A549 (cell line): ENCODE measurements at regions not wholly inside any gene's neighbourhood (a gene's known extent, or its start where the extent isn't known, plus 50 kb on each side); places are given as distances from the start of the nearest gene placed in this dataset.

Experiments
- ATAC-seq, 2 experiments: fragments of 200-7000 bp in 1 of 2; fragments of >200 bp in 1 of 2; cut with Nextera tagmentation in 1 of 2; cut with Tn5 transposase in 1 of 2; 3 replicates each; pipeline versions ENCODE4 v1.8.0 to v1.9.1; 2018 to 2020; ENCODE audit warnings: mild to moderate bottlenecking in 1 of 2, moderate library complexity in 1 of 2
- CTCF ChIA-PET: fragments of 300-600 bp; sonication (Branson Sonifier 250); formaldehyde crosslinking; extraction: SDS; loops from one replicate; lab custom pipeline; 2021; ENCODE audit warnings: antibody characterized with exemption, inconsistent platforms; lab: Yijun Ruan, JAX
- POLR2A ChIA-PET: fragments of 350-600 bp; formaldehyde crosslinking; extraction: SDS; loops from one replicate; lab custom pipeline; 2021; ENCODE audit warnings: antibody characterized with exemption, inconsistent platforms; lab: Yijun Ruan, JAX
- DNase-seq, 2 experiments: peaks; one replicate each; pipeline versions ENCODE4 v3.0.0 to v3.0.0-alpha.2; 2011 to 2016; ENCODE audit warnings: low read depth in 1 of 2, low spot score in 1 of 2
- FAIRE-seq: peaks from 2 replicates; lab custom pipeline; 2011; peaks lifted over from hg19 to GRCh38; lab: Jason Lieb, UNC
- H3K27ac ChIP-seq, 2 experiments: fragments of >200 bp; sonication (Bioruptor Twin); formaldehyde crosslinking; 3 replicates each; pipeline ENCODE4 v1.5.1; 2016 to 2017
- H3K4me1 ChIP-seq: fragments of >200 bp; sonication (Bioruptor Twin); formaldehyde crosslinking; 3 replicates; pipeline ENCODE4 v1.6.1; 2016
- H3K4me2 ChIP-seq: fragments of >200 bp; sonication (Bioruptor Twin); formaldehyde crosslinking; 3 replicates; pipeline ENCODE4 v1.6.1; 2016
- H3K4me3 ChIP-seq: fragments of >200 bp; sonication (Bioruptor Twin); formaldehyde crosslinking; 3 replicates; pipeline ENCODE4 v1.5.1; 2016
- H3K9me3 ChIP-seq: fragments of >200 bp; sonication (Bioruptor Twin); formaldehyde crosslinking; 3 replicates; pipeline ENCODE4 v1.6.1; 2016
- CEBPB ChIP-seq, 2 experiments: fragments of >200 bp in 1 of 2; sonication (Bioruptor Twin) in 1 of 2; formaldehyde crosslinking in 1 of 2; IDR thresholded peaks; 2 replicates each; pipeline ENCODE4 v1.6.1; 2012 to 2016
- CHD2 ChIP-seq: fragments of 150-350 bp; IDR thresholded peaks from 2 replicates; pipeline ENCODE4 v1.6.1; 2014; ENCODE audit warnings: low read length; ENCODE audit not compliant: partially characterized antibody
- CTCF ChIP-seq: fragments of >200 bp; sonication (Bioruptor Twin); formaldehyde crosslinking; IDR thresholded peaks from 3 replicates; pipeline ENCODE4 v1.5.1; 2016
- E2F6 ChIP-seq: IDR thresholded peaks from 2 replicates; pipeline ENCODE4 v1.6.1; 2012; ENCODE audit warnings: low read depth, borderline replicate concordance
- EHF ChIP-seq: fragments of 250-450 bp; sonication (Bioruptor Pico); IDR thresholded peaks from 2 replicates; pipeline ENCODE4 v1.5.0; 2020; ENCODE audit warnings: mild to moderate bottlenecking
- EHMT2 ChIP-seq: fragments of 200-600 bp; sonication (generic); IDR thresholded peaks from 2 replicates; pipeline ENCODE4 v1.6.1; 2016; ENCODE audit warnings: antibody characterized with exemption, low read depth, mild to moderate bottlenecking, moderate library complexity
- FOSB ChIP-seq: fragments of 250-450 bp; sonication (Bioruptor Pico); IDR thresholded peaks from 2 replicates; pipeline ENCODE4 v1.5.0; 2020; ENCODE audit warnings: mild to moderate bottlenecking, moderate library complexity
- HDAC2 ChIP-seq: fragments of 200-600 bp; sonication (generic); IDR thresholded peaks from 2 replicates; pipeline ENCODE4 v1.6.1; 2016
- HEYL ChIP-seq: fragments of 250-450 bp; sonication (Bioruptor Pico); IDR thresholded peaks from 2 replicates; pipeline ENCODE4 v1.8.0; 2021; ENCODE audit warnings: mild to moderate bottlenecking, moderate library complexity
- HMGXB4 ChIP-seq: fragments of 250-450 bp; sonication (Bioruptor Pico); IDR thresholded peaks from 2 replicates; pipeline ENCODE4 v1.5.0; 2021; ENCODE audit warnings: mild to moderate bottlenecking, moderate library complexity, borderline replicate concordance
- JUN ChIP-seq, 2 experiments: fragments of >200 bp; sonication (Bioruptor Twin); formaldehyde crosslinking; IDR thresholded peaks; 2 replicates in 1 of 2; 3 replicates in 1 of 2; pipeline ENCODE4 v1.6.1; 2016 to 2017
- KDM1A ChIP-seq: fragments of 200-600 bp; sonication (generic); IDR thresholded peaks from 2 replicates; pipeline ENCODE4 v1.6.1; 2016; ENCODE audit warnings: low read depth, mild to moderate bottlenecking
- NFE2L2 ChIP-seq: fragments of 150-350 bp; conservative IDR thresholded peaks from 2 replicates; pipeline ENCODE4 v1.6.1; 2014; ENCODE audit warnings: low read length
- NPAS2 ChIP-seq: fragments of 250-450 bp; sonication (Bioruptor Pico); IDR thresholded peaks from 2 replicates; pipeline ENCODE4 v1.8.0; 2022; ENCODE audit warnings: mild to moderate bottlenecking, moderate library complexity, borderline replicate concordance
- POLR2A ChIP-seq: IDR thresholded peaks from 2 replicates; pipeline ENCODE4 v1.6.1; 2012; ENCODE audit warnings: mild to moderate bottlenecking, low read length
- POLR2AphosphoS2 ChIP-seq: conservative IDR thresholded peaks from 2 replicates; pipeline ENCODE4 v1.6.1; 2012; ENCODE audit warnings: low read length, improper control_type of control experiment, inconsistent platforms
- RAD21 ChIP-seq, 2 experiments: fragments of >200 bp in 1 of 2; sonication (Bioruptor Twin) in 1 of 2; formaldehyde crosslinking in 1 of 2; IDR thresholded peaks in 1 of 2; conservative IDR thresholded peaks in 1 of 2; 2 replicates in 1 of 2; 3 replicates in 1 of 2; pipeline ENCODE4 v1.6.1; 2012 to 2018; ENCODE audit warnings: inconsistent platforms in 1 of 2
- RARB ChIP-seq: fragments of 250-450 bp; sonication (Bioruptor Pico); IDR thresholded peaks from 2 replicates; pipeline ENCODE4 v1.8.0; 2021; ENCODE audit warnings: mild to moderate bottlenecking, moderate library complexity
- RCOR1 ChIP-seq: fragments of 150-350 bp; IDR thresholded peaks from 2 replicates; pipeline ENCODE4 v1.6.1; 2014; ENCODE audit warnings: antibody characterized with exemption, low read length, low read depth
- RNF2 ChIP-seq: fragments of 200-600 bp; sonication (generic); IDR thresholded peaks from 2 replicates; pipeline ENCODE4 v1.6.1; 2016; ENCODE audit warnings: low read depth, mild to moderate bottlenecking, antibody characterized with exemption, moderate library complexity, borderline replicate concordance
- SREBF2 ChIP-seq: fragments of 450-650 bp; IDR thresholded peaks from 2 replicates; pipeline ENCODE4 v1.6.1; 2014; ENCODE audit warnings: mild to moderate bottlenecking, moderate library complexity
- USF2 ChIP-seq: fragments of 450-650 bp; IDR thresholded peaks from 2 replicates; pipeline ENCODE4 v1.6.1; 2014; ENCODE audit warnings: antibody characterized with exemption
- ZC3H11A ChIP-seq: fragments of 450-650 bp; IDR thresholded peaks from 2 replicates; pipeline ENCODE4 v1.6.1; 2014; ENCODE audit warnings: antibody characterized with exemption, mild to moderate bottlenecking
- ZFP36 ChIP-seq: fragments of 450-650 bp; IDR thresholded peaks from 2 replicates; pipeline ENCODE4 v1.6.1; 2014; ENCODE audit warnings: borderline replicate concordance; ENCODE audit not compliant: partially characterized antibody
- ZNF302 ChIP-seq: fragments of 250-450 bp; sonication (Bioruptor Pico); IDR thresholded peaks from 2 replicates; pipeline ENCODE4 v1.9.0; 2021; ENCODE audit warnings: inconsistent platforms, mild to moderate bottlenecking, moderate library complexity
- ZSCAN20 ChIP-seq: fragments of 250-450 bp; sonication (Bioruptor Pico); IDR thresholded peaks from 2 replicates; pipeline ENCODE4 v1.8.0; 2022; ENCODE audit warnings: mild to moderate bottlenecking, moderate library complexity
- WGBS: methylation state at CpG from one replicate; pipeline ENCODE4 v1.1.6; 2017; ENCODE audit errors: missing lambda C conversion rate; 5-methylcytosine and 5-hydroxymethylcytosine counted together

- TF ChIP-seq HMGXB4 (CRISPR knock-in tag) (no peak), RCOR1 (no peak), NFE2L2 (no peak), KDM1A (no peak), E2F6 (no peak), FOSB (CRISPR knock-in tag) (no peak), CEBPB (IDR thresholded peaks at IDR 0.05) (no peak), EHF (CRISPR knock-in tag) (no peak)
These were observed 146.1 kb upstream of the RAI14 start (continued) for GRCh38 chr5:34510002-34510401.

- TF ChIP-seq ZSCAN20 (CRISPR knock-in tag) (no peak), ZC3H11A (no peak), RARB (no peak), ZNF302 (CRISPR knock-in tag) (no peak), POLR2AphosphoS2 (no peak), SREBF2 (no peak), EHMT2 (no peak), HDAC2 (no peak), JUN (IDR thresholded peaks at IDR 0.05) (no peak)
- Histone ChIP-seq H3K27ac (peak overlapping the region in 1 of 2 experiments; percentile 29; a peak in 1 of 6 replicates), H3K4me3 (no peak overlapping the region), H3K9me3 (no peaks in the 10 kb centered on the region), H3K4me2 (peak overlapping the region; percentile 31; the same call in 2 of the 3 replicates), H3K4me1 (peaks cover 26% of the 10 kb centered on the region; the same call in 2 of the 3 replicates)
- ATAC-seq (no peak), DNase-seq (no peak), FAIRE-seq (no peak)
- WGBS: 24% methylated on average over 4 of the region's 4 CpGs
- ChIA-PET CTCF (interaction anchor here (0.7 to 5.7 kb wide), 5 partner anchors 12 to 387 kb away, joined by 3 to 26 read pairs (median 3); no protein-coding TSS in a partner anchor), POLR2A (interaction anchor here (0.9 kb wide), 1 partner anchor 75 kb away, joined by 3 read pairs; no protein-coding TSS in a partner anchor)
These were observed 145.1 kb upstream of the RAI14 start for GRCh38 chr5:34511063-34511462.

GRCh38 chr5:34511481-34511880 lies 144.6 kb upstream of the RAI14 start:
- TF ChIP-seq ZFP36 (no peak), USF2 (no peak), POLR2A (no peak), HEYL (CRISPR knock-in tag) (no peak), RAD21 (conservative IDR thresholded peaks at IDR 0.05 in 1 of 2, IDR thresholded peaks at IDR 0.05 in 1 of 2) (no peak), CTCF (no peak), RNF2 (no peak), CHD2 (no peak), NPAS2 (CRISPR knock-in tag) (no peak)
- TF ChIP-seq, all 56 proteins: peak for 0
- no peaks in the 10 kb centered on the region for H3K9me3 ChIP-seq
- no peak overlapping the region for H3K4me3 ChIP-seq
- WGBS: 92% methylated on average over 1 of the region's 1 CpG
- ChIA-PET POLR2A (interaction anchor here (0.8 kb wide), 1 partner anchor 13 kb away, joined by 3 read pairs; no protein-coding TSS in a partner anchor), CTCF (interaction anchor here (3.3 to 5.7 kb wide), 2 partner anchors 11 to 387 kb away, joined by 15 to 26 read pairs; no protein-coding TSS in a partner anchor)
- DNase-seq (no peak), FAIRE-seq (no peak), ATAC-seq (no peak)
- peaks cover 26% of the 10 kb centered on the region; the same call in 2 of the 3 replicates for H3K4me1 ChIP-seq
- no peak overlapping the region; a peak in 1 of 6 replicates for H3K27ac ChIP-seq
- peak overlapping the region; percentile 31; the same call in 1 of the 3 replicates for H3K4me2 ChIP-seq
